ENCODE measurements at regions not wholly inside any gene's neighbourhood (a gene's known extent, or its start where the extent isn't known, plus 50 kb on each side); places are given as distances from the start of the nearest gene placed in this dataset.

GRCh38 chr18:46425511-46425910 is 231.5 kb downstream of the LOXHD1 start:
- no peaks in the 10 kb centered on the region for H3K79me2 ChIP-seq
- H2AFZ ChIP-seq, result no peak overlapping the region
- H3K4me1 ChIP-seq (ENCODE audit: insufficient read depth), result no peaks in the 10 kb centered on the region
- H3K27me3 ChIP-seq, result no peaks in the 10 kb centered on the region
- no peak overlapping the region for H3K4me2 ChIP-seq
- no peaks in the 10 kb centered on the region for H4K20me1 ChIP-seq (ENCODE audit: insufficient read depth, poor library complexity, severe bottlenecking)
- H3K27ac ChIP-seq, result no peak overlapping the region
- no peaks in the 10 kb centered on the region for H3K9me3 ChIP-seq (ENCODE audit: low read depth)
- 95% methylated on average over 3 of the region's 3 CpGs for WGBS (ENCODE audit: low lambda C conversion rate, missing lambda C conversion rate)
- H3K9me2 ChIP-seq (replicated peaks; ENCODE audit: insufficient read depth), result no peaks in the 10 kb centered on the region
- H3K4me3 ChIP-seq, result no peak overlapping the region
- no peak for TF ChIP-seq EZH2 (IDR thresholded peaks at IDR 0.05; ENCODE audit: borderline replicate concordance)
- H3K36me3 ChIP-seq (replicated peaks; ENCODE audit: insufficient read depth, low read depth), result no peaks in the 10 kb centered on the region
- no peak for DNase-seq (ENCODE audit: low spot score)

GRCh38 chr18:46426021-46426678 is 230.9 kb downstream of the LOXHD1 start:
- no peaks in the 10 kb centered on the region for H3K79me2 ChIP-seq
- no peaks in the 10 kb centered on the region for H3K4me1 ChIP-seq (ENCODE audit: insufficient read depth)
- no peak for DNase-seq (ENCODE audit: low spot score)
- WGBS (ENCODE audit: low lambda C conversion rate, missing lambda C conversion rate), result 91% methylated on average over 5 of the region's 5 CpGs
- no peaks in the 10 kb centered on the region for H3K27me3 ChIP-seq
- H4K20me1 ChIP-seq (ENCODE audit: insufficient read depth, poor library complexity, severe bottlenecking), result no peaks in the 10 kb centered on the region
- no peak overlapping the region for H3K27ac ChIP-seq
- H2AFZ ChIP-seq, result no peak overlapping the region
- no peaks in the 10 kb centered on the region for H3K9me3 ChIP-seq (ENCODE audit: low read depth)
- H3K4me2 ChIP-seq, result no peak overlapping the region
- H3K4me3 ChIP-seq, result no peak overlapping the region
- H3K36me3 ChIP-seq (replicated peaks; ENCODE audit: insufficient read depth, low read depth), result no peaks in the 10 kb centered on the region
- H3K9me2 ChIP-seq (replicated peaks; ENCODE audit: insufficient read depth), result no peaks in the 10 kb centered on the region
- no peak for TF ChIP-seq EZH2phosphoT487 (IDR thresholded peaks at IDR 0.05; ENCODE audit: low read depth, severe bottlenecking, unreplicated experiment)
- no peak for TF ChIP-seq EZH2 (IDR thresholded peaks at IDR 0.05; ENCODE audit: borderline replicate concordance)
- no peak for TF ChIP-seq CTCF (IDR thresholded peaks at IDR 0.05; ENCODE audit: poor library complexity)

DNA sequence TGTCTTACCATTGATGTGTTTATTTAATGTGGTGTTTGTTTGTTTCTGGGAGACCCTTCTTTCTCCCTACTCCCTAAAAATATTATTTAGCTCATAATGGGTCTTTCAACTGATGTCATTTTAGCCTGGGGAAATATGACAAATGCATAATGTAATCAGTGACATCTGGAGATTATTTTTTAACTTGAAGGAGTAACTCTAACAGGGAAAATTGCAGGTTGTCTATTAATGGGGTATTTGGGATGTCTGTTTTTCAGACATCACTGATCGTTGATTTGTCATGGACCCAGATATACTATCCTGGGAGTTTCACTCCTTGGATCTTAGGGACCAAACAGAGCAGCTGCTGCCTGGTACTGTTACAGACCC is 230.4 kb downstream of the LOXHD1 start:
- no peak overlapping the region for H3K4me3 ChIP-seq
- 74% methylated on average over 1 of the region's 1 CpG for WGBS (ENCODE audit: low lambda C conversion rate, missing lambda C conversion rate)
- H4K20me1 ChIP-seq (ENCODE audit: insufficient read depth, poor library complexity, severe bottlenecking), result no peaks in the 10 kb centered on the region
- H2AFZ ChIP-seq, result no peak overlapping the region
- DNase-seq (ENCODE audit: low spot score), result no peak
- H3K9me2 ChIP-seq (replicated peaks; ENCODE audit: insufficient read depth), result no peaks in the 10 kb centered on the region
- H3K9me3 ChIP-seq (ENCODE audit: low read depth), result no peaks in the 10 kb centered on the region
- H3K4me1 ChIP-seq (ENCODE audit: insufficient read depth), result no peaks in the 10 kb centered on the region
- TF ChIP-seq EZH2phosphoT487 (IDR thresholded peaks at IDR 0.05; ENCODE audit: low read depth, severe bottlenecking, unreplicated experiment) (no peak), CTCF (IDR thresholded peaks at IDR 0.05; ENCODE audit: poor library complexity) (no peak), EZH2 (IDR thresholded peaks at IDR 0.05; ENCODE audit: borderline replicate concordance) (no peak)
- H3K4me2 ChIP-seq, result no peak overlapping the region
- no peaks in the 10 kb centered on the region for H3K27me3 ChIP-seq
- H3K27ac ChIP-seq, result no peak overlapping the region
- H3K79me2 ChIP-seq, result no peaks in the 10 kb centered on the region
- H3K36me3 ChIP-seq (replicated peaks; ENCODE audit: insufficient read depth, low read depth), result no peaks in the 10 kb centered on the region

All from hepatocyte (in vitro differentiated cells).